H1 (cell line): ENCODE measurements at regions not wholly inside any gene's neighbourhood (a gene's known extent, or its start where the extent isn't known, plus 50 kb on each side); places are given as distances from the start of the nearest gene placed in this dataset.

Experiments used
- ATF3 ChIP-seq: IDR thresholded peaks from 2 replicates; pipeline ENCODE4 v1.6.1; 2011; ENCODE audit warnings: low read depth, mild to moderate bottlenecking, low read length; ENCODE audit not compliant: insufficient read depth
- BCL11A ChIP-seq, 2 experiments: IDR thresholded peaks; one replicate each; pipeline ENCODE4 v1.6.1; 2011; ENCODE audit warnings: low read depth in 2 of 2, low read length in 2 of 2, mild to moderate bottlenecking in 2 of 2
- CHD7 ChIP-seq: fragments of 300-600 bp; sonication (generic); IDR thresholded peaks from 2 replicates; pipeline ENCODE4 v1.7.1; 2012; ENCODE audit warnings: low read length, moderate library complexity, mild to moderate bottlenecking, inconsistent platforms; ENCODE audit not compliant: insufficient replicate concordance
- FOSL1 ChIP-seq: IDR thresholded peaks from 2 replicates; pipeline ENCODE4 v1.6.1; 2011; ENCODE audit warnings: mild to moderate bottlenecking, low read depth, low read length, moderate library complexity; ENCODE audit not compliant: insufficient read depth
- NANOG ChIP-seq: IDR thresholded peaks from 2 replicates; pipeline ENCODE4 v1.6.1; 2011; ENCODE audit warnings: low read length, low read depth, mild to moderate bottlenecking, inconsistent platforms; ENCODE audit not compliant: insufficient read depth, poor library complexity, severe bottlenecking
- SIN3A ChIP-seq, 2 experiments: IDR thresholded peaks in 1 of 2; conservative IDR thresholded peaks in 1 of 2; 2 replicates each; pipeline ENCODE4 v1.6.1; 2011 to 2012; ENCODE audit warnings: low read length in 2 of 2, improper control_type of control experiment in 1 of 2, low read depth in 1 of 2, mild to moderate bottlenecking in 1 of 2

- TF ChIP-seq CHD7 (no peak), FOSL1 (no peak), NANOG (no peak), SIN3A (conservative IDR thresholded peaks at IDR 0.05 in 1 of 2, IDR thresholded peaks at IDR 0.05 in 1 of 2; ENCODE audit: low read depth in 1 of 2, low read length in 2 of 2) (no peak), BCL11A (IDR thresholded peaks at IDR 0.05; ENCODE audit: low read depth in 2 of 2, low read length in 2 of 2) (no peak), ATF3 (no peak)
- TF ChIP-seq, all 59 proteins: peak for 0
These were observed 268.3 kb downstream of the ARHGAP12 start (continued) for GRCh38 chr10:31660300-31660699.
